HepG2 (cell line): ENCODE measurements at regions not wholly inside any gene's neighbourhood (a gene's known extent, or its start where the extent isn't known, plus 50 kb on each side); places are given as distances from the start of the nearest gene placed in this dataset.

ENCODE experiments used
- ATAC-seq: fragments of 200-7000 bp; cut with Tn5 transposase; 3 replicates; pipeline ENCODE4 v1.9.1; 2020; ENCODE audit warnings: mild to moderate bottlenecking, moderate library complexity
- BruUV-seq: library from RNA; stranded (reverse); fragments of 400-500 nt; replicated peaks from 2 replicates; lab custom pipeline; 2021; lab: Mats Ljungman, UMichigan
- CTCF ChIA-PET: fragments of 300-600 bp; formaldehyde crosslinking; extraction: SDS; loops from one replicate; lab custom pipeline; 2021; ENCODE audit warnings: low total read pairs, inconsistent platforms, low intra/inter-chr PET ratio; lab: Yijun Ruan, JAX
- POLR2A ChIA-PET: fragments of 350-600 bp; sonication (Branson Sonifier 250); formaldehyde crosslinking; loops from one replicate; lab custom pipeline; 2020; ENCODE audit warnings: antibody characterized with exemption, inconsistent platforms; lab: Yijun Ruan, JAX
- DNase-seq: peaks from one replicate; pipeline ENCODE4 v3.0.0-alpha.2; 2015; ENCODE audit warnings: low spot score
- FAIRE-seq: peaks from 3 replicates; lab custom pipeline; 2011; peaks lifted over from hg19 to GRCh38; lab: Jason Lieb, UNC
- H2AFZ ChIP-seq: one replicate; pipeline ENCODE4 v1.6.1; 2011; ENCODE audit warnings: low read length, inconsistent platforms
- H3K27ac ChIP-seq: fragments of 300-600 bp; 3 replicates; pipeline ENCODE4 v1.8.0; 2011; ENCODE audit warnings: mixed run types, mild to moderate bottlenecking, mixed read lengths, low read length, inconsistent platforms; ENCODE audit not compliant: insufficient read depth; ENCODE audit errors: extremely low read length
- H3K27me3 ChIP-seq, 2 experiments: fragments of 200-600 bp in 1 of 2; 2 replicates in 1 of 2; 3 replicates in 1 of 2; pipeline versions ENCODE4 v1.6.0 to v1.8.0; 2011; ENCODE audit warnings: low read length in 2 of 2, mild to moderate bottlenecking in 2 of 2, moderate library complexity in 2 of 2, inconsistent platforms in 1 of 2; ENCODE audit not compliant: insufficient read depth in 2 of 2, control insufficient read depth in 1 of 2
- H3K36me3 ChIP-seq, 2 experiments: fragments of 200-600 bp in 1 of 2; replicated peaks in 1 of 2; 2 replicates in 1 of 2; 3 replicates in 1 of 2; pipeline versions ENCODE4 v1.5.1 to v1.8.0; 2011; ENCODE audit warnings: low read length in 2 of 2, inconsistent platforms in 1 of 2; ENCODE audit not compliant: insufficient read depth in 2 of 2, control insufficient read depth in 1 of 2
- H3K4me1 ChIP-seq: 2 replicates; pipeline ENCODE4 v1.5.1; 2012; ENCODE audit warnings: low read length, inconsistent platforms; ENCODE audit not compliant: insufficient read depth
- H3K4me2 ChIP-seq: 2 replicates; pipeline ENCODE4 v1.6.0; 2011; ENCODE audit warnings: low read depth, low read length, inconsistent platforms
- H3K4me3 ChIP-seq, 3 experiments: fragments of 200-600 bp in 1 of 3; sonication (generic), shearing (Covaris generic) in 1 of 3; replicated peaks in 1 of 3; 2 replicates each; pipeline ENCODE4 v1.5.1; 2011 to 2016; ENCODE audit warnings: low read length in 3 of 3, inconsistent platforms in 2 of 3, low read depth in 2 of 3, mild to moderate bottlenecking in 2 of 3, control low read depth in 1 of 3, mixed read lengths in 1 of 3; ENCODE audit not compliant: insufficient read depth in 1 of 3
- H3K79me2 ChIP-seq: one replicate; pipeline ENCODE4 v1.6.1; 2011; ENCODE audit warnings: low read length, inconsistent platforms; ENCODE audit not compliant: insufficient read depth
- H3K9ac ChIP-seq: 2 replicates; pipeline ENCODE4 v1.6.0; 2011; ENCODE audit warnings: mild to moderate bottlenecking, low read depth, low read length, inconsistent platforms; ENCODE audit not compliant: insufficient read depth
- H3K9me3 ChIP-seq: 2 replicates; pipeline ENCODE4 v1.5.1; 2012; ENCODE audit warnings: mild to moderate bottlenecking, low read length
- H4K20me1 ChIP-seq: 2 replicates; pipeline ENCODE4 v1.6.0; 2011; ENCODE audit warnings: inconsistent platforms, mild to moderate bottlenecking, low read length, moderate library complexity; ENCODE audit not compliant: insufficient read depth
- MTF2 ChIP-seq: sonication (generic); formaldehyde crosslinking; IDR thresholded peaks from 2 replicates; pipeline ENCODE4 v1.5.0; 2020; ENCODE audit warnings: missing genetic modification reagents, borderline replicate concordance
- PLRG1 ChIP-seq: fragments of 450-650 bp; conservative IDR thresholded peaks from 2 replicates; pipeline ENCODE4 v1.6.1; 2016
- STAG1 ChIP-seq: sonication (generic); formaldehyde crosslinking; IDR thresholded peaks from 2 replicates; pipeline ENCODE4 v1.4.0; 2020; ENCODE audit warnings: missing genetic modification reagents
- WGBS: methylation state at CpG from one replicate; pipeline ENCODE4 v1.1.6; 2017; ENCODE audit warnings: low lambda C conversion rate; 5-methylcytosine and 5-hydroxymethylcytosine counted together
- in situ Hi-C: cut with HindIII; loops from 2 replicates; pipeline ENCODE4 v1.10.0; 2017; ENCODE audit warnings: low pct_unique_long_range_greater_than_20kb; ENCODE audit not compliant: extremely low pct_ligation_motif_present
- intact Hi-C: fragments of 100-400 bp; cut with micrococcal nuclease; formaldehyde crosslinking; loops from one replicate; pipeline ENCODE4 v1.10.0; 2022; ENCODE audit not compliant: unreplicated experiment
- TF ChIP-seq, protein P1 (sequence below): sonication (generic); formaldehyde crosslinking; conservative IDR thresholded peaks from 2 replicates; pipeline ENCODE4 v1.8.0; 2022; ENCODE audit warnings: mild to moderate bottlenecking, moderate library complexity, missing genetic modification reagents
- TF ChIP-seq, protein P2 (sequence below): sonication (generic); formaldehyde crosslinking; IDR thresholded peaks from 2 replicates; pipeline ENCODE4 v1.4.0; 2020; ENCODE audit warnings: mild to moderate bottlenecking, missing genetic modification reagents

DNA sequence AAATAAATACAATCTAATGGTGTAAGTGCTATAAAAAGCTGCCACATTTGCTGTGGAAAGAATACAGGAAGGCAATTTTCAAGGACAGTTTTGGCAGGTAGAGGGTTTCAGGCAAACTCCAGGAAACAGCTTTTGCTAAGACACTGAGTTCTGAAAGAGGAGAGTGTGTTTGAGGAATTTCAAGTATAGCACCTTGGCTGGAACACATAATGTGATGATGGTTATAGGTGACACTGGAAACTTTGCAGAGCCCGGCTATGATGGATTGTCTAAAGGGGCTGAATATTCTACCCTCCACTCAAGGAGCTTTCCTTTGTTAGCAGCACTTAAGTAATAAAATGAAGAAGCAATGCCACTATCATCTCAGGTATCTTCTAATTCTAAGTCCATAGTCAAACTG is 209.4 kb upstream of the TGFBR2 start (continued):
- TF ChIP-seq STAG1 (CRISPR knock-in tag), result no peak
- no peak for TF ChIP-seq PLRG1

DNA sequence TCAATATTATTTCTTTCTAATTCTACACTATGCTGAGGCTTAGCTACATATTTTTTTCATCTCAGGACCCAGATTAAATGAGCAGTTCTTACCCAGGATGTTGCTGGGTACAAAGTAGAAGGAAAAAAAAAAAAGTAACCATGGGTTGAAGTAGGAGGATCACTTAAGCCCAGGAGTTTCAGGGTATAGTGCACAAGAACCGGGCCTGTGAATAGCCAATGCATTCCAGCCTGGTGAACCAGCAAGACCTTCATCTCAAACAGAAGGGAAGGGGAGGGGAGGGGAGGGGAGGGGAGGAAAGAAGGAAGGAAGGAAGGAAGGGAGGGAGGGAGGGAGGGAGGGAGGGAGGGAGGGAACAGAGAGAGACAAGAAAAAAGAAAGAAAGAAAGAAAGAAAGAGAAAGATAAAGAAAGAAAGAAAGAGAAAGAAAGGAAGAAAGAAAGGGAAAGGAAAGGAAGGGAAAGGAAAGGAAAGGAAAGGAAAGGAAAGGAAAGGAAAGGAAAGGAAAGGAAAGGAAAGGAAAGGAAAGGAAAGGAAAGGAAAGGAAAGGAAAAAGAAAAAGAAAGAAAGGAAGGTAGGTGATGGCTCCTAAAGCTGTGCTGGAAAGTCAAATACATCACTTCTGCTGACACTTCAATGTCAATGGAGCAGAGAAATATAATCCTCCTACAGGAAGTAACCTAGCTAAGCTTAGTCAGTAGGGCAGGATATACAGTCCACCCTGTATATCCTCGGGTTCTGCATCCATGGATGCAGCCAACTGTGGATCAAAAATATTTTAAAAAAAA is 206.8 kb upstream of the TGFBR2 start:
- 55% methylated on average over 2 of the region's 2 CpGs for WGBS
- H3K4me2 ChIP-seq, result no peak overlapping the region
- no peaks in the 10 kb centered on the region for H3K27me3 ChIP-seq
- H3K79me2 ChIP-seq, result no peaks in the 10 kb centered on the region
- H3K27ac ChIP-seq, result no peak overlapping the region
- intact Hi-C loops, result no loop called here
- FAIRE-seq, result no peak
- H3K9me3 ChIP-seq, result no peaks in the 10 kb centered on the region
- no TSS peak for BruUV-seq
- DNase-seq, result no peak
- POLR2A ChIA-PET, result no interaction called here
- TF ChIP-seq, protein P1, sequence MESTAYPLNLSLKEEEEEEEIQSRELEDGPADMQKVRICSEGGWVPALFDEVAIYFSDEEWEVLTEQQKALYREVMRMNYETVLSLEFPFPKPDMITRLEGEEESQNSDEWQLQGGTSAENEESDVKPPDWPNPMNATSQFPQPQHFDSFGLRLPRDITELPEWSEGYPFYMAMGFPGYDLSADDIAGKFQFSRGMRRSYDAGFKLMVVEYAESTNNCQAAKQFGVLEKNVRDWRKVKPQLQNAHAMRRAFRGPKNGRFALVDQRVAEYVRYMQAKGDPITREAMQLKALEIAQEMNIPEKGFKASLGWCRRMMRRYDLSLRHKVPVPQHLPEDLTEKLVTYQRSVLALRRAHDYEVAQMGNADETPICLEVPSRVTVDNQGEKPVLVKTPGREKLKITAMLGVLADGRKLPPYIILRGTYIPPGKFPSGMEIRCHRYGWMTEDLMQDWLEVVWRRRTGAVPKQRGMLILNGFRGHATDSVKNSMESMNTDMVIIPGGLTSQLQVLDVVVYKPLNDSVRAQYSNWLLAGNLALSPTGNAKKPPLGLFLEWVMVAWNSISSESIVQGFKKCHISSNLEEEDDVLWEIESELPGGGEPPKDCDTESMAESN (CRISPR knock-in tag), result no peak
- no peak for TF ChIP-seq MTF2 (CRISPR knock-in tag)
- TF ChIP-seq, protein P2, sequence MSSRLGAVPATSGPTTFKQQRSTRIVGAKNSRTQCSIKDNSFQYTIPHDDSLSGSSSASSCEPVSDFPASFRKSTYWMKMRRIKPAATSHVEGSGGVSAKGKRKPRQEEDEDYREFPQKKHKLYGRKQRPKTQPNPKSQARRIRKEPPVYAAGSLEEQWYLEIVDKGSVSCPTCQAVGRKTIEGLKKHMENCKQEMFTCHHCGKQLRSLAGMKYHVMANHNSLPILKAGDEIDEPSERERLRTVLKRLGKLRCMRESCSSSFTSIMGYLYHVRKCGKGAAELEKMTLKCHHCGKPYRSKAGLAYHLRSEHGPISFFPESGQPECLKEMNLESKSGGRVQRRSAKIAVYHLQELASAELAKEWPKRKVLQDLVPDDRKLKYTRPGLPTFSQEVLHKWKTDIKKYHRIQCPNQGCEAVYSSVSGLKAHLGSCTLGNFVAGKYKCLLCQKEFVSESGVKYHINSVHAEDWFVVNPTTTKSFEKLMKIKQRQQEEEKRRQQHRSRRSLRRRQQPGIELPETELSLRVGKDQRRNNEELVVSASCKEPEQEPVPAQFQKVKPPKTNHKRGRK (CRISPR knock-in tag), result peak; percentile 47; the same call in 1 of the 2 replicates
- TF ChIP-seq, all 625 proteins: peak for 1
- Histone ChIP-seq H3K36me3 (no peaks in the 10 kb centered on the region), H2AFZ (no peak overlapping the region), H3K4me3 (no peak overlapping the region), H3K9ac (no peak overlapping the region), H3K4me1 (peaks cover 28% of the 10 kb centered on the region), H4K20me1 (no peaks in the 10 kb centered on the region)
- in situ Hi-C loops, result no loop called here
- ATAC-seq, result no peak
- CTCF ChIA-PET, result no interaction called here
